ENCODE measurements at regions not wholly inside any gene's neighbourhood (a gene's known extent, or its start where the extent isn't known, plus 50 kb on each side); places are given as distances from the start of the nearest gene placed in this dataset.

DNA sequence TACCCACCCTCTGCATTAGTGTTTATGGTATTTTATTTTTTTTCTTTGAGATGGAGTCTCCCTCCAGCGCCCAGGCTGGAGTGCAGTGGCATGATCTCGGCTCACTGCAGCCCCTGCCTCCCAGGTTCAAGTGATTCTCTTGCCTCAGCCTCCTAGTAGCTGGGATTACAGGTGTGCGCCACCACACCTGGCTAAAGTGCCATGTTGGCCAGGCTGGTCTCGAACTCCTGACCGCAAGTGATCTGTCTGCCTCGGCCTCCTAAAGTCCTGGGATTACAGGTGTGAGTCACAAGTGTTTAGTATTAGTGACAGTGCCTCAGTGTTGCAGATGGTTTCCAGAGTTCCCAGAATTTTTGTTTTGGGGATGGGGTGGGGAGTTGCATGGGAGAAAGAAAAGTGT is 120.3 kb downstream of the NPY start:
- DNase-seq (ENCODE audit: low spot score), result no peak
- Mint-ChIP-seq H3K27me3 (ENCODE audit: low read depth) (peaks cover 4% of the 10 kb centered on the region), H3K4me1 (ENCODE audit: low read depth) (no peaks in the 10 kb centered on the region), H3K36me3 (ENCODE audit: low read depth) (no peaks in the 10 kb centered on the region), H3K9me3 (ENCODE audit: low read depth) (no peaks in the 10 kb centered on the region), H3K27ac (ENCODE audit: unreplicated experiment) (no peak overlapping the region), H3K4me3 (ENCODE audit: unreplicated experiment) (no peak overlapping the region)
- TF ChIP-seq, protein P1, sequence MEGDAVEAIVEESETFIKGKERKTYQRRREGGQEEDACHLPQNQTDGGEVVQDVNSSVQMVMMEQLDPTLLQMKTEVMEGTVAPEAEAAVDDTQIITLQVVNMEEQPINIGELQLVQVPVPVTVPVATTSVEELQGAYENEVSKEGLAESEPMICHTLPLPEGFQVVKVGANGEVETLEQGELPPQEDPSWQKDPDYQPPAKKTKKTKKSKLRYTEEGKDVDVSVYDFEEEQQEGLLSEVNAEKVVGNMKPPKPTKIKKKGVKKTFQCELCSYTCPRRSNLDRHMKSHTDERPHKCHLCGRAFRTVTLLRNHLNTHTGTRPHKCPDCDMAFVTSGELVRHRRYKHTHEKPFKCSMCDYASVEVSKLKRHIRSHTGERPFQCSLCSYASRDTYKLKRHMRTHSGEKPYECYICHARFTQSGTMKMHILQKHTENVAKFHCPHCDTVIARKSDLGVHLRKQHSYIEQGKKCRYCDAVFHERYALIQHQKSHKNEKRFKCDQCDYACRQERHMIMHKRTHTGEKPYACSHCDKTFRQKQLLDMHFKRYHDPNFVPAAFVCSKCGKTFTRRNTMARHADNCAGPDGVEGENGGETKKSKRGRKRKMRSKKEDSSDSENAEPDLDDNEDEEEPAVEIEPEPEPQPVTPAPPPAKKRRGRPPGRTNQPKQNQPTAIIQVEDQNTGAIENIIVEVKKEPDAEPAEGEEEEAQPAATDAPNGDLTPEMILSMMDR (IDR thresholded peaks at IDR 0.05), result no peak

DNA sequence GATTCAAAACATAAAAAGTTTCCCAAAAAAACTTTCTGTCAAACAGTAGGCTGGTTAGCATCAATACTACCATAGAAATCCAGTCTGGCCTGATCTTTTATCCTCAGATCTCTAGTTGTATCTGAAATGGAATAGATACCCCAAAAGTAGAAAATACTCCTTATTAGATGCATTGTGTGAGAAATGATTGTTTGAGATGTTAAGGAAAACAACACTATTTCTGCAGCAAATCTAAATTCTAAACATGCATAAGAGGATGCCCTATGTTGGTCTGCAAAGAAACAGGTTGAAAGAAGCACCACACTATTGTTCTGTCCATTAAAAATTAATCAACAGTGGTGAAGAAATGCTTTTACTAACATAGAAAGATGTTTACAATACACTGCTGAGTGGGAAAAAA is 121.0 kb downstream of the NPY start:
- Mint-ChIP-seq H3K4me3 (ENCODE audit: unreplicated experiment) (no peak overlapping the region), H3K4me1 (ENCODE audit: low read depth) (no peaks in the 10 kb centered on the region)

DNA sequence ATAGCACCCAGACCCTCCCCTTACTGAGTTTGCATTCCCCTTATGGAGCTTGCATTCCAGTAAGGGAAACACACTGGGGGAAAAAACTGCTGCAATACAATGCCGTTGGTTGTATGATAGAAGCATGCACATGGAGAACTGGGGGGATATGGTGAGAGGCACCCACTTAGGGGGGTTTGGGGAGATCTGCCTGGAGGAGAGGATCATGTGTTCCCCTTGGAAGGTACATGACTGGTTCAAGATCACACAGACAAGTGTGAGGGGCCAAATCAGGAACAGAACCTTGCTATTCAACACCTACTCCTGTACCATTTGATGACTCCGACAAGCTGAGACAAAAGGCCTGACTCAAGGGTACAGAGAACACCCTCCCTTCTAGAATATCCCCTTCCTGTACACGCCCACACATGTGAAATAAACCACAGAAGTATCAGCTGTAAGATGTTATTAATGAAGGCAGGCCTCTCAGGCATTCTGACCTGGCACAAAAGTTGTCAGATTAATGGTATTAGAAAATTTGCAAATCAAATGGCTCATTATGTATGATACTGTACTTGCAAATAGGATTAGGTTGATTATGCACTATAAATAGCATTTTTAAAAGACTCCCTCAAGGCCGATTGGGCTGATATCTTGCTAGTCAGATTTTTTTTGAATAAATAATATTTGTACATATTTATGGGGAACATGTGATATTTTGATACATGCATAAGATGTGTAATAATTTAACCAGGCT is 122.2 kb downstream of the NPY start:
- Mint-ChIP-seq H3K36me3 (ENCODE audit: low read depth) (no peaks in the 10 kb centered on the region), H3K4me3 (ENCODE audit: unreplicated experiment) (no peak overlapping the region), H3K27me3 (ENCODE audit: low read depth) (peaks cover 6% of the 10 kb centered on the region), H3K4me1 (ENCODE audit: low read depth) (no peaks in the 10 kb centered on the region), H3K27ac (ENCODE audit: unreplicated experiment) (no peak overlapping the region), H3K9me3 (ENCODE audit: low read depth) (no peaks in the 10 kb centered on the region)
- TF ChIP-seq, protein P1 (IDR thresholded peaks at IDR 0.05), result no peak
- DNase-seq (ENCODE audit: low spot score), result no peak

More for the DNA sequence above, 121.0 kb downstream of the NPY start:
- TF ChIP-seq, protein P1 (IDR thresholded peaks at IDR 0.05), result no peak
- no peak for DNase-seq (ENCODE audit: low spot score)
- H3K9me3 Mint-ChIP-seq (ENCODE audit: low read depth), result no peaks in the 10 kb centered on the region
- H3K27ac Mint-ChIP-seq (ENCODE audit: unreplicated experiment), result no peak overlapping the region
- H3K36me3 Mint-ChIP-seq (ENCODE audit: low read depth), result no peaks in the 10 kb centered on the region
- H3K27me3 Mint-ChIP-seq (ENCODE audit: low read depth), result peaks cover 6% of the 10 kb centered on the region

DNA sequence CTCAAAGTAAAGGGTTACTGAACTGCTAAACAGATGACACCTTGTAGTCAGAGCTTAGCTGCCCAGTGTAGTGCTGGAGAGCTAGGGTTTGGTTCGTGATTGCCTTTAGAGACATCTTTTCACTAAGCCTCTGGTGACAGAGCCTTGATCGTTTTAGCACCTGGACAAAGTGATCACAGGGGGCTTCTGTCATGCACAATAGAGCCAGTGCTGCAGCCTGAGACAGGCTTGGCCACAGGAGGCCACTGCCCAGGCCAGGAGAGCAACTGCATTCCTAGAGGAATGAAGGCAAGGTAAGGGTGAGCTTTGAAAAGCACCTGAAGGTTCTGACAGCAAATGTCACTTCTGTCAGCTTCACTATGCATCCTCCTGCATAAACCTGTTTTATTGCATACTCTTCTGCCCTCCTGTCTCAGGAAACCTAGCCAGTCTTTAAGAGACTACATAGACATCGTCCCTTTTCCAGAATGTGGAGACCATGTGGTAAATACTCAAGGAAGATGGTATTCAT is 122.9 kb downstream of the NPY start:
- H3K9me3 Mint-ChIP-seq (ENCODE audit: low read depth), result no peaks in the 10 kb centered on the region
- TF ChIP-seq, protein P1 (IDR thresholded peaks at IDR 0.05), result no peak
- no peak overlapping the region for H3K27ac Mint-ChIP-seq (ENCODE audit: unreplicated experiment)
- no peaks in the 10 kb centered on the region for H3K4me1 Mint-ChIP-seq (ENCODE audit: low read depth)
- H3K4me3 Mint-ChIP-seq (ENCODE audit: unreplicated experiment), result no peak overlapping the region
- no peaks in the 10 kb centered on the region for H3K36me3 Mint-ChIP-seq (ENCODE audit: low read depth)
- H3K27me3 Mint-ChIP-seq (ENCODE audit: low read depth), result peaks cover 6% of the 10 kb centered on the region
- no peak for DNase-seq (ENCODE audit: low spot score)

- peaks cover 6% of the 10 kb centered on the region for H3K27me3 Mint-ChIP-seq (ENCODE audit: low read depth)
- no peaks in the 10 kb centered on the region for H3K36me3 Mint-ChIP-seq (ENCODE audit: low read depth)
- no peak for DNase-seq (ENCODE audit: low spot score)
- no peak overlapping the region for H3K4me3 Mint-ChIP-seq (ENCODE audit: unreplicated experiment)
- H3K9me3 Mint-ChIP-seq (ENCODE audit: low read depth), result peaks cover 3% of the 10 kb centered on the region
- no peaks in the 10 kb centered on the region for H3K4me1 Mint-ChIP-seq (ENCODE audit: low read depth)
- TF ChIP-seq, protein P1 (IDR thresholded peaks at IDR 0.05), result no peak
- no peak overlapping the region for H3K27ac Mint-ChIP-seq (ENCODE audit: unreplicated experiment)
These were observed 124.0 kb downstream of the NPY start for GRCh38 chr7:24407965-24408364.

Data from chondrocyte (in vitro differentiated cells).